K562 (cell line): ENCODE measurements at regions not wholly inside any gene's neighbourhood (a gene's known extent, or its start where the extent isn't known, plus 50 kb on each side); places are given as distances from the start of the nearest gene placed in this dataset.

ENCODE experiments used
- ATAC-seq: fragments of 200-7000 bp; cut with Tn5 transposase; 3 replicates; pipeline ENCODE4 v1.9.1; 2020; ENCODE audit warnings: moderate library complexity
- BruUV-seq: library from RNA; stranded (reverse); fragments of 400-500 nt; replicated peaks from 2 replicates; lab custom pipeline; 2021; lab: Mats Ljungman, UMichigan
- CTCF ChIA-PET: fragments of 300-600 bp; formaldehyde crosslinking; extraction: SDS; loops from one replicate; lab custom pipeline; 2021; ENCODE audit warnings: low intra/inter-chr PET ratio; lab: Yijun Ruan, JAX
- POLR2A ChIA-PET: fragments of 300-600, 350-650 bp; sonication (Branson Sonifier 250); formaldehyde crosslinking; extraction: SDS; loops from one replicate; lab custom pipeline; 2021; ENCODE audit warnings: antibody characterized with exemption, inconsistent platforms; lab: Yijun Ruan, JAX
- DNase-seq, 4 experiments: peaks; one replicate each; pipeline versions ENCODE4 v3.0.0 to v3.0.0-alpha.2; 2011 to 2018; ENCODE audit warnings: low spot score in 3 of 4, mixed read lengths in 3 of 4; ENCODE audit errors: extremely low read depth in 1 of 4
- FAIRE-seq: peaks from 2 replicates; lab custom pipeline; 2011; peaks lifted over from hg19 to GRCh38; lab: Jason Lieb, UNC
- H2AFZ ChIP-seq: 2 replicates; pipeline ENCODE4 v1.6.0; 2011; ENCODE audit warnings: low read depth, low read length, control low read depth, inconsistent platforms
- H3K27ac ChIP-seq: fragments of 200-600 bp; 3 replicates; pipeline ENCODE4 v1.8.0; 2011; ENCODE audit warnings: low read depth, mild to moderate bottlenecking, control low read depth, inconsistent platforms, low read length, moderate library complexity, mixed read lengths; ENCODE audit errors: extremely low read depth
- H3K27me3 ChIP-seq, 2 experiments: fragments of 300-600 bp in 1 of 2; 2 replicates in 1 of 2; 3 replicates in 1 of 2; pipeline versions ENCODE4 v1.6.0 to v1.8.0; 2011; ENCODE audit warnings: inconsistent platforms in 2 of 2, low read length in 2 of 2, mild to moderate bottlenecking in 1 of 2, mixed read lengths in 1 of 2, moderate library complexity in 1 of 2; ENCODE audit not compliant: control insufficient read depth in 2 of 2, insufficient read depth in 2 of 2
- H3K36me3 ChIP-seq: fragments of 300-600 bp; 3 replicates; pipeline ENCODE4 v1.8.0; 2011; ENCODE audit warnings: mild to moderate bottlenecking, low read length, inconsistent platforms; ENCODE audit not compliant: control insufficient read depth, insufficient read depth
- H3K4me1 ChIP-seq, 2 experiments: fragments of 200-600 bp in 1 of 2; replicated peaks in 1 of 2; 2 replicates in 1 of 2; 3 replicates in 1 of 2; pipeline versions ENCODE4 v1.5.1 to v1.8.0; 2011; ENCODE audit warnings: inconsistent platforms in 2 of 2, low read length in 2 of 2, mild to moderate bottlenecking in 1 of 2, mixed read lengths in 1 of 2, moderate library complexity in 1 of 2; ENCODE audit not compliant: control insufficient read depth in 2 of 2, insufficient read depth in 2 of 2
- H3K4me2 ChIP-seq: 2 replicates; pipeline ENCODE4 v1.6.1; 2011; ENCODE audit warnings: low read length, control low read depth, inconsistent platforms, mixed read lengths; ENCODE audit not compliant: insufficient read depth
- H3K4me3 ChIP-seq: fragments of 200-600 bp; sonication (generic), shearing (Covaris generic); 2 replicates; pipeline ENCODE4 v1.5.1; 2016; ENCODE audit warnings: control low read depth, inconsistent platforms
- H3K79me2 ChIP-seq: fragments of 200-600 bp; 3 replicates; pipeline ENCODE4 v1.8.0; 2011; ENCODE audit warnings: low read length, inconsistent platforms; ENCODE audit not compliant: control insufficient read depth, insufficient read depth
- H3K9ac ChIP-seq, 2 experiments: 2 replicates each; pipeline versions ENCODE4 v1.6.0 to v1.6.1; 2011; ENCODE audit warnings: low read depth in 2 of 2, low read length in 2 of 2, control low read depth in 1 of 2, inconsistent platforms in 1 of 2, mild to moderate bottlenecking in 1 of 2, mixed read lengths in 1 of 2; ENCODE audit not compliant: insufficient read depth in 1 of 2
- H3K9me1 ChIP-seq: one replicate; pipeline ENCODE4 v1.6.0; 2011; ENCODE audit warnings: inconsistent platforms, mild to moderate bottlenecking, low read length, moderate library complexity; ENCODE audit not compliant: control insufficient read depth, insufficient read depth
- H3K9me3 ChIP-seq: replicated peaks from 2 replicates; pipeline ENCODE4 v1.5.1; 2011; ENCODE audit warnings: low read depth, low read length, inconsistent platforms; ENCODE audit not compliant: control insufficient read depth, insufficient read depth
- H4K20me1 ChIP-seq: replicated peaks from 2 replicates; pipeline ENCODE4 v1.6.1; 2011; ENCODE audit warnings: low read length, inconsistent platforms, mixed read lengths; ENCODE audit not compliant: control insufficient read depth, insufficient read depth
- BCOR ChIP-seq: fragments of 450-650 bp; IDR thresholded peaks from 2 replicates; pipeline ENCODE4 v1.6.1; 2016
- HNRNPK ChIP-seq: fragments of 200-400 bp; formaldehyde crosslinking; IDR thresholded peaks from one replicate; pipeline ENCODE4 v1.6.1; 2018; ENCODE audit warnings: mild to moderate bottlenecking, low read depth, low read length; ENCODE audit not compliant: poor library complexity, severe bottlenecking
- NELFE ChIP-seq: IDR thresholded peaks from 2 replicates; pipeline ENCODE4 v1.6.1; 2011; ENCODE audit warnings: mild to moderate bottlenecking; ENCODE audit not compliant: insufficient read depth, insufficient read length
- RBM15 ChIP-seq: fragments of 200-400 bp; formaldehyde crosslinking; IDR thresholded peaks from 2 replicates; pipeline ENCODE4 v1.6.1; 2018; ENCODE audit warnings: mild to moderate bottlenecking, low read length, moderate library complexity; ENCODE audit not compliant: insufficient read depth
- SMAD2 ChIP-seq: fragments of 150-350 bp; IDR thresholded peaks from 2 replicates; pipeline ENCODE4 v1.6.1; 2014; ENCODE audit warnings: low read depth, mild to moderate bottlenecking, low read length
- ZNF23 ChIP-seq: fragments of 250-450 bp; sonication (Bioruptor Pico); IDR thresholded peaks from 2 replicates; pipeline ENCODE4 v1.4.0; 2020; ENCODE audit warnings: mild to moderate bottlenecking
- ZNF445 ChIP-seq: fragments of 250-450 bp; sonication (Bioruptor Pico); IDR thresholded peaks from 2 replicates; pipeline ENCODE4 v1.4.0; 2020; ENCODE audit warnings: low read depth, mild to moderate bottlenecking, moderate library complexity
- ZNF695 ChIP-seq: fragments of 450-650 bp; formaldehyde crosslinking; IDR thresholded peaks from 2 replicates; pipeline ENCODE4 v1.4.0; 2020; ENCODE audit warnings: mild to moderate bottlenecking, moderate library complexity
- WGBS: fragments of 100-300 bp; shearing (Covaris generic); methylation state at CpG from one replicate; pipeline ENCODE4 v1.1.6; 2016; ENCODE audit warnings: low coverage, mixed read lengths; ENCODE audit not compliant: insufficient coverage; ENCODE audit errors: missing lambda C conversion rate; 5-methylcytosine and 5-hydroxymethylcytosine counted together
- in situ Hi-C: fragments of 300-500 bp; cut with MboI; formaldehyde crosslinking; loops from 4 replicates; pipeline ENCODE4 v1.15.0; 2018; ENCODE audit warnings: inconsistent platforms, mixed read lengths
- intact Hi-C: fragments of 100-400 bp; cut with micrococcal nuclease; formaldehyde crosslinking; loops from 2 replicates; pipeline ENCODE4 v1.14.2; 2022
- TF ChIP-seq, protein P1 (sequence below): sonication (generic); IDR thresholded peaks from 2 replicates; pipeline ENCODE4 v1.6.1; 2016
- TF ChIP-seq, protein P2 (sequence below): fragments of 450-650 bp; IDR thresholded peaks from 2 replicates; pipeline ENCODE4 v1.6.1; 2017; ENCODE audit warnings: antibody characterized with exemption, mild to moderate bottlenecking

DNA sequence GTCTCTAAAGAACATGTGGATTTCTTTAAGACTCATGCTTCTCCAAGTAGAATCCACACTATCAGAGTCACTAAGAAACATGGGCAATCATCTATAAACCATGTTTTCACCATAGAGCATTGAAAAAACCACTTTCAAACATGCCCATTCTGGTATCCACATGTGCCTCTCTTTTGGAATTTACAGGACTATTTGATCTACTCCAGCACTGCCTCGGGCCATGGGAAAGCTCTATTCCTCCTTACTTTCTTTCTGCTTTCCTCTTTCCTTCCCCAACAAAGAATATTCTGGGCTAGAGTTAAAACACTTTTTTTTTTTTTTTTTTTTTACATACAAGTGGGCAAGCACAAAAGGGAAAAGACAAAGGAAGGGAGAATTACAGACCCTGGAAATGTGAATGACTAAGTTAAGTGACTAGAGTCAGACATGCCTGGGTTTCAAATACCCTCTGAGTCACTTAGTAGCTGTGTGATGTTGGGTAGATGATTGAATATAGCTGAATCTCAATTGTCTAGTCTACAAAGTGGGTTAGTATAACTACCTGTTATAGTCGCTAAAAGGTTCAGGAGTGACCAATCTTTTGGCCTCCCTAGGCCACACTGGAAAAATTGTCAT is 847.7 kb upstream of the INTU start:
- no TSS peak for BruUV-seq
- H3K9ac ChIP-seq: no peak overlapping the region
- H3K4me3 ChIP-seq: no peak overlapping the region
- peak overlapping the region; percentile 38; the same call in 2 of the 3 replicates for H3K27ac ChIP-seq
- intact Hi-C loops (no loop called here), in situ Hi-C loops (no loop called here)
- H3K4me1 ChIP-seq: peaks cover 0 to 8% of the 10 kb centered on the region in 2 experiments; a peak in 3 of 5 replicates
- POLR2A ChIA-PET: interaction anchor here (1.2 to 1.8 kb wide), 2 partner anchors 8 to 9 kb away, joined by 5 read pairs; no protein-coding TSS in a partner anchor
- peaks cover 30% of the 10 kb centered on the region for H3K79me2 ChIP-seq
- H4K20me1 ChIP-seq: no peaks in the 10 kb centered on the region
- TF ChIP-seq HNRNPK: no peak
- TF ChIP-seq ZNF23: no peak
- TF ChIP-seq ZNF445 (CRISPR knock-in tag): no peak
- TF ChIP-seq BCOR: peak; percentile 44; the same call in 1 of the 2 replicates
- TF ChIP-seq NELFE: no peak
- TF ChIP-seq SMAD2: no peak
- no peak for TF ChIP-seq ZNF695 (CRISPR knock-in tag)
- TF ChIP-seq, protein P1, sequence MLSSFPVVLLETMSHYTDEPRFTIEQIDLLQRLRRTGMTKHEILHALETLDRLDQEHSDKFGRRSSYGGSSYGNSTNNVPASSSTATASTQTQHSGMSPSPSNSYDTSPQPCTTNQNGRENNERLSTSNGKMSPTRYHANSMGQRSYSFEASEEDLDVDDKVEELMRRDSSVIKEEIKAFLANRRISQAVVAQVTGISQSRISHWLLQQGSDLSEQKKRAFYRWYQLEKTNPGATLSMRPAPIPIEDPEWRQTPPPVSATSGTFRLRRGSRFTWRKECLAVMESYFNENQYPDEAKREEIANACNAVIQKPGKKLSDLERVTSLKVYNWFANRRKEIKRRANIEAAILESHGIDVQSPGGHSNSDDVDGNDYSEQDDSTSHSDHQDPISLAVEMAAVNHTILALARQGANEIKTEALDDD: peak; percentile 43; the same call in 1 of the 2 replicates
- no peak for TF ChIP-seq RBM15
- TF ChIP-seq, protein P2, sequence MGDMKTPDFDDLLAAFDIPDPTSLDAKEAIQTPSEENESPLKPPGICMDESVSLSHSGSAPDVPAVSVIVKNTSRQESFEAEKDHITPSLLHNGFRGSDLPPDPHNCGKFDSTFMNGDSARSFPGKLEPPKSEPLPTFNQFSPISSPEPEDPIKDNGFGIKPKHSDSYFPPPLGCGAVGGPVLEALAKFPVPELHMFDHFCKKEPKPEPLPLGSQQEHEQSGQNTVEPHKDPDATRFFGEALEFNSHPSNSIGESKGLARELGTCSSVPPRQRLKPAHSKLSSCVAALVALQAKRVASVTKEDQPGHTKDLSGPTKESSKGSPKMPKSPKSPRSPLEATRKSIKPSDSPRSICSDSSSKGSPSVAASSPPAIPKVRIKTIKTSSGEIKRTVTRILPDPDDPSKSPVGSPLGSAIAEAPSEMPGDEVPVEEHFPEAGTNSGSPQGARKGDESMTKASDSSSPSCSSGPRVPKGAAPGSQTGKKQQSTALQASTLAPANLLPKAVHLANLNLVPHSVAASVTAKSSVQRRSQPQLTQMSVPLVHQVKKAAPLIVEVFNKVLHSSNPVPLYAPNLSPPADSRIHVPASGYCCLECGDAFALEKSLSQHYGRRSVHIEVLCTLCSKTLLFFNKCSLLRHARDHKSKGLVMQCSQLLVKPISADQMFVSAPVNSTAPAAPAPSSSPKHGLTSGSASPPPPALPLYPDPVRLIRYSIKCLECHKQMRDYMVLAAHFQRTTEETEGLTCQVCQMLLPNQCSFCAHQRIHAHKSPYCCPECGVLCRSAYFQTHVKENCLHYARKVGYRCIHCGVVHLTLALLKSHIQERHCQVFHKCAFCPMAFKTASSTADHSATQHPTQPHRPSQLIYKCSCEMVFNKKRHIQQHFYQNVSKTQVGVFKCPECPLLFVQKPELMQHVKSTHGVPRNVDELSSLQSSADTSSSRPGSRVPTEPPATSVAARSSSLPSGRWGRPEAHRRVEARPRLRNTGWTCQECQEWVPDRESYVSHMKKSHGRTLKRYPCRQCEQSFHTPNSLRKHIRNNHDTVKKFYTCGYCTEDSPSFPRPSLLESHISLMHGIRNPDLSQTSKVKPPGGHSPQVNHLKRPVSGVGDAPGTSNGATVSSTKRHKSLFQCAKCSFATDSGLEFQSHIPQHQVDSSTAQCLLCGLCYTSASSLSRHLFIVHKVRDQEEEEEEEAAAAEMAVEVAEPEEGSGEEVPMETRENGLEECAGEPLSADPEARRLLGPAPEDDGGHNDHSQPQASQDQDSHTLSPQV: 0 out of 2 replicates have a peak, but pooled peaks have one; percentile 28
- H3K36me3 ChIP-seq: no peaks in the 10 kb centered on the region; the same call in 1 of the 3 replicates
- 65% methylated on average over 2 of the region's 2 CpGs for WGBS
- no peaks in the 10 kb centered on the region for H3K9me1 ChIP-seq
- FAIRE-seq (peak; percentile 35), ATAC-seq (peak; percentile 32), DNase-seq (no peak)
- H3K4me2 ChIP-seq: no peak overlapping the region
- H3K9me3 ChIP-seq: no peaks in the 10 kb centered on the region
- CTCF ChIA-PET: no interaction called here
- no peaks in the 10 kb centered on the region for H3K27me3 ChIP-seq
- H2AFZ ChIP-seq: peak overlapping the region; percentile 7
